GM23338 (cell line): ENCODE measurements at regions not wholly inside any gene's neighbourhood (a gene's known extent, or its start where the extent isn't known, plus 50 kb on each side); places are given as distances from the start of the nearest gene placed in this dataset.

Experiments used
- ATAC-seq: fragments of 200-7000 bp; cut with Tn5 transposase; 3 replicates; pipeline ENCODE4 v1.9.1; 2020
- DNase-seq: peaks from one replicate; pipeline ENCODE4 v3.0.0-alpha.2; 2015; ENCODE audit warnings: low spot score
- H2AFZ ChIP-seq: fragments of 200-600 bp; sonication (generic); 2 replicates; pipeline ENCODE4 v1.8.0; 2016; ENCODE audit warnings: antibody characterized with exemption, mild to moderate bottlenecking, moderate library complexity
- H3F3A ChIP-seq: fragments of 200-600 bp; sonication (generic); replicated peaks from 2 replicates; pipeline ENCODE4 v1.8.0; 2017; ENCODE audit warnings: antibody characterized with exemption, mixed run types, low read depth
- H3K27ac ChIP-seq: fragments of 200-600 bp; sonication (generic); 2 replicates; pipeline ENCODE4 v1.6.1; 2016; ENCODE audit warnings: low read depth
- H3K27me3 ChIP-seq: fragments of 200-600 bp; sonication (generic); 2 replicates; pipeline ENCODE4 v1.8.0; 2016; ENCODE audit warnings: mild to moderate bottlenecking, mixed run types, moderate library complexity; ENCODE audit not compliant: insufficient read depth
- H3K36me3 ChIP-seq: fragments of 200-600 bp; sonication (generic); 2 replicates; pipeline ENCODE4 v1.8.0; 2016; ENCODE audit warnings: mild to moderate bottlenecking; ENCODE audit not compliant: insufficient read depth
- H3K4me1 ChIP-seq: fragments of 200-600 bp; sonication (generic); 2 replicates; pipeline ENCODE4 v1.8.0; 2016; ENCODE audit warnings: mild to moderate bottlenecking, moderate library complexity; ENCODE audit not compliant: insufficient read depth
- H3K4me2 ChIP-seq: fragments of 200-600 bp; sonication (generic); 2 replicates; pipeline ENCODE4 v1.7.1; 2017; ENCODE audit warnings: mixed run types
- H3K4me3 ChIP-seq: fragments of 200-600 bp; sonication (generic); 2 replicates; pipeline ENCODE4 v1.6.1; 2016; ENCODE audit warnings: mixed run types
- H3K79me2 ChIP-seq: fragments of 200-600 bp; sonication (generic); replicated peaks from 2 replicates; pipeline ENCODE4 v1.8.0; 2017; ENCODE audit warnings: mild to moderate bottlenecking; ENCODE audit not compliant: insufficient read depth
- H3K9me2 ChIP-seq: fragments of 200-600 bp; sonication (generic); 2 replicates; pipeline ENCODE4 v1.8.0; 2017; ENCODE audit not compliant: insufficient read depth
- H4K20me1 ChIP-seq: fragments of 200-600 bp; sonication (generic); replicated peaks from 2 replicates; pipeline ENCODE4 v1.8.0; 2017; ENCODE audit warnings: mild to moderate bottlenecking; ENCODE audit not compliant: insufficient read depth
- H3K27ac Mint-ChIP-seq: 2 replicates; pipeline ENCODE4 v1.8.0; 2020; ENCODE audit warnings: inconsistent platforms, mild to moderate bottlenecking, moderate library complexity, mixed read lengths
- H3K27me3 Mint-ChIP-seq: 3 replicates; pipeline ENCODE4 v1.8.0; 2022; ENCODE audit warnings: low read depth, mild to moderate bottlenecking, moderate library complexity, mixed read lengths, inconsistent platforms; ENCODE audit not compliant: insufficient read depth, poor library complexity
- H3K36me3 Mint-ChIP-seq: 3 replicates; pipeline ENCODE4 v1.8.0; 2021; ENCODE audit warnings: low read depth, mild to moderate bottlenecking, inconsistent platforms, moderate library complexity, mixed read lengths
- H3K4me1 Mint-ChIP-seq: 3 replicates; pipeline ENCODE4 v1.8.0; 2020; ENCODE audit warnings: mild to moderate bottlenecking, inconsistent platforms, mixed read lengths
- H3K4me3 Mint-ChIP-seq: 3 replicates; pipeline ENCODE4 v1.8.0; 2021; ENCODE audit warnings: moderate library complexity, mild to moderate bottlenecking, inconsistent platforms, mixed read lengths
- H3K9me3 Mint-ChIP-seq: 3 replicates; pipeline ENCODE4 v1.8.0; 2020; ENCODE audit warnings: moderate library complexity, mild to moderate bottlenecking, inconsistent platforms, mixed read lengths
- CREB1 ChIP-seq: fragments of 250-450 bp; sonication (Bioruptor Pico); IDR thresholded peaks from 2 replicates; pipeline ENCODE4 v1.5.0; 2020; ENCODE audit warnings: low read depth, mild to moderate bottlenecking, moderate library complexity
- CTCF ChIP-seq, 2 experiments: fragments of 200-600 bp in 1 of 2; sonication (generic) in 1 of 2; conservative IDR thresholded peaks; 2 replicates each; pipeline versions ENCODE4 v1.5.1 to v1.6.1; 2016 to 2017; ENCODE audit warnings: antibody characterized with exemption in 2 of 2, low read depth in 2 of 2, mild to moderate bottlenecking in 2 of 2, moderate library complexity in 1 of 2
- EZH2 ChIP-seq: fragments of 200-600 bp; sonication (generic); IDR thresholded peaks from one replicate; pipeline ENCODE4 v1.8.0; 2017; ENCODE audit warnings: antibody characterized with exemption, mild to moderate bottlenecking, low read depth; ENCODE audit not compliant: unreplicated experiment
- EZH2phosphoT487 ChIP-seq: fragments of 200-600 bp; sonication (generic); IDR thresholded peaks from one replicate; pipeline ENCODE4 v1.8.1; 2018; ENCODE audit warnings: antibody characterized with exemption; ENCODE audit not compliant: unreplicated experiment
- NANOG ChIP-seq: IDR thresholded peaks from 2 replicates; pipeline ENCODE4 v1.6.1; 2016; ENCODE audit warnings: antibody characterized with exemption, borderline replicate concordance
- REST ChIP-seq: IDR thresholded peaks from one replicate; pipeline ENCODE4 v1.6.1; 2018; ENCODE audit warnings: antibody characterized with exemption; ENCODE audit not compliant: unreplicated experiment
- ZNF114 ChIP-seq: fragments of 250-450 bp; sonication (Bioruptor Pico); IDR thresholded peaks from 2 replicates; pipeline ENCODE4 v1.5.0; 2020; ENCODE audit warnings: mild to moderate bottlenecking, moderate library complexity
- ZNF331 ChIP-seq: fragments of 250-450 bp; sonication (Bioruptor Pico); IDR thresholded peaks from 2 replicates; pipeline ENCODE4 v1.5.0; 2020; ENCODE audit warnings: low read depth, mild to moderate bottlenecking, moderate library complexity
- TF ChIP-seq, protein P1 (sequence below): IDR thresholded peaks from 2 replicates; pipeline ENCODE4 v1.6.1; 2016; ENCODE audit warnings: antibody characterized with exemption
- TF ChIP-seq, protein P2 (sequence below): fragments of 250-450 bp; sonication (Bioruptor Pico); IDR thresholded peaks from 2 replicates; pipeline ENCODE4 v1.5.0; 2020; ENCODE audit warnings: mild to moderate bottlenecking, moderate library complexity

DNA sequence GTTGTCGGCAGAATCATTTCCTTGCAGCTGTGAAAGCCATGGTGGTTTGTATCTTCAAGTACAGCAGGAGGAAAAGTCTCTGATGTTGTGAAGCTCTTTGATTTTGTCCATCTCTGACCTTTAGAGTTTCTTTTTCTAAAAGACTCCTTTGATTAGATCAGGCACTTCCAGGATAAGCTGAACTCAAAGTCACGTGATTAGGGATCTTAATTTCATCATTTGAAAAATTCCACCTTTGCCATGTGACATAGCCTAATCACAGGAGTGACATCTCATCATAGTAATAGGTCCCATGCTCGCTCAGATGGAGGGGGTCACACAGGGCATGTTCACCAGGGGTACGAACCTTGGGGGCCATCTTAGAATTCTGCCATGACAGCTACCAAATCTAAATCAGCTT, 441.5 kb upstream of the CDH4 start:
- TF ChIP-seq ZNF114 (CRISPR knock-in tag) (no peak), NANOG (no peak), EZH2phosphoT487 (no peak), CTCF (conservative IDR thresholded peaks at IDR 0.05; ENCODE audit: low read depth in 2 of 2) (no peak), CREB1 (CRISPR knock-in tag) (no peak), ZNF331 (no peak), EZH2 (no peak)
- TF ChIP-seq, protein P1, sequence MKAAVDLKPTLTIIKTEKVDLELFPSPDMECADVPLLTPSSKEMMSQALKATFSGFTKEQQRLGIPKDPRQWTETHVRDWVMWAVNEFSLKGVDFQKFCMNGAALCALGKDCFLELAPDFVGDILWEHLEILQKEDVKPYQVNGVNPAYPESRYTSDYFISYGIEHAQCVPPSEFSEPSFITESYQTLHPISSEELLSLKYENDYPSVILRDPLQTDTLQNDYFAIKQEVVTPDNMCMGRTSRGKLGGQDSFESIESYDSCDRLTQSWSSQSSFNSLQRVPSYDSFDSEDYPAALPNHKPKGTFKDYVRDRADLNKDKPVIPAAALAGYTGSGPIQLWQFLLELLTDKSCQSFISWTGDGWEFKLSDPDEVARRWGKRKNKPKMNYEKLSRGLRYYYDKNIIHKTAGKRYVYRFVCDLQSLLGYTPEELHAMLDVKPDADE: no peak
- Mint-ChIP-seq H3K27ac (no peak overlapping the region), H3K36me3 (peaks cover 11% of the 10 kb centered on the region), H3K4me3 (no peak overlapping the region), H3K27me3 (peaks cover under 1% of the 10 kb centered on the region), H3K9me3 (peaks cover 41% of the 10 kb centered on the region), H3K4me1 (peaks cover 4% of the 10 kb centered on the region)
- no peaks in the 10 kb centered on the region for H3K27me3 ChIP-seq
- H2AFZ ChIP-seq: no peak overlapping the region
- H3K27ac ChIP-seq: no peak overlapping the region
- H3K4me3 ChIP-seq: no peak overlapping the region
- DNase-seq (no peak), ATAC-seq (no peak)
- H3K4me1 ChIP-seq: no peaks in the 10 kb centered on the region
- no peaks in the 10 kb centered on the region for H3K36me3 ChIP-seq
- H3K9me2 ChIP-seq: no peaks in the 10 kb centered on the region
- no peaks in the 10 kb centered on the region for H3F3A ChIP-seq
- H3K4me2 ChIP-seq: no peak overlapping the region
- H4K20me1 ChIP-seq: no peaks in the 10 kb centered on the region
- no peaks in the 10 kb centered on the region for H3K79me2 ChIP-seq

DNA sequence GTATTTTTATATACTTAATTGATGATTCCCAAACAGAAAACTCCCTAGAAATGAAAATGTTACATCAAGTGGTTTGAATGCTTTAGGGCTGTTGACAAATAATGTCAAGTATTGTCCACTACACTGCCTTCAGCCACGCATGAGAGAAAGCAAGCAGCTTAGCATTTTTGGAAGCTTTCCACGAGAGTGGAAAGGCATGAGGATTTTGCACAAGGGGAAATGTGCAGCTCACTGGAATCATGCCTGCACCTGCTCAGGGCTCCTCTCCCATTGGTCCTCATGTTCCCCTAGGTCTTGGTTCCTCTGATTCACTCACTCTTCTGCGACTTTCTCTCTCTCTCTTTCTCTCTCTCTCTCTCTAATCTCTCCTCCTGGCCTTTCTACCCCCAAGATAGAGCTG, 439.5 kb upstream of the CDH4 start:
- Histone ChIP-seq H3K36me3 (no peaks in the 10 kb centered on the region), H3K4me3 (no peak overlapping the region), H3K4me2 (no peak overlapping the region), H3F3A (no peaks in the 10 kb centered on the region), H2AFZ (no peak overlapping the region), H4K20me1 (no peaks in the 10 kb centered on the region), H3K79me2 (no peaks in the 10 kb centered on the region), H3K9me2 (no peaks in the 10 kb centered on the region), H3K4me1 (no peaks in the 10 kb centered on the region), H3K27me3 (no peaks in the 10 kb centered on the region), H3K27ac (no peak overlapping the region)
- Mint-ChIP-seq H3K27ac (no peak overlapping the region), H3K4me1 (no peaks in the 10 kb centered on the region), H3K36me3 (peaks cover 8% of the 10 kb centered on the region), H3K4me3 (no peak overlapping the region), H3K27me3 (peaks cover 2% of the 10 kb centered on the region), H3K9me3 (peaks cover 36% of the 10 kb centered on the region)
- ATAC-seq: no peak
- DNase-seq: no peak
- TF ChIP-seq, protein P2, sequence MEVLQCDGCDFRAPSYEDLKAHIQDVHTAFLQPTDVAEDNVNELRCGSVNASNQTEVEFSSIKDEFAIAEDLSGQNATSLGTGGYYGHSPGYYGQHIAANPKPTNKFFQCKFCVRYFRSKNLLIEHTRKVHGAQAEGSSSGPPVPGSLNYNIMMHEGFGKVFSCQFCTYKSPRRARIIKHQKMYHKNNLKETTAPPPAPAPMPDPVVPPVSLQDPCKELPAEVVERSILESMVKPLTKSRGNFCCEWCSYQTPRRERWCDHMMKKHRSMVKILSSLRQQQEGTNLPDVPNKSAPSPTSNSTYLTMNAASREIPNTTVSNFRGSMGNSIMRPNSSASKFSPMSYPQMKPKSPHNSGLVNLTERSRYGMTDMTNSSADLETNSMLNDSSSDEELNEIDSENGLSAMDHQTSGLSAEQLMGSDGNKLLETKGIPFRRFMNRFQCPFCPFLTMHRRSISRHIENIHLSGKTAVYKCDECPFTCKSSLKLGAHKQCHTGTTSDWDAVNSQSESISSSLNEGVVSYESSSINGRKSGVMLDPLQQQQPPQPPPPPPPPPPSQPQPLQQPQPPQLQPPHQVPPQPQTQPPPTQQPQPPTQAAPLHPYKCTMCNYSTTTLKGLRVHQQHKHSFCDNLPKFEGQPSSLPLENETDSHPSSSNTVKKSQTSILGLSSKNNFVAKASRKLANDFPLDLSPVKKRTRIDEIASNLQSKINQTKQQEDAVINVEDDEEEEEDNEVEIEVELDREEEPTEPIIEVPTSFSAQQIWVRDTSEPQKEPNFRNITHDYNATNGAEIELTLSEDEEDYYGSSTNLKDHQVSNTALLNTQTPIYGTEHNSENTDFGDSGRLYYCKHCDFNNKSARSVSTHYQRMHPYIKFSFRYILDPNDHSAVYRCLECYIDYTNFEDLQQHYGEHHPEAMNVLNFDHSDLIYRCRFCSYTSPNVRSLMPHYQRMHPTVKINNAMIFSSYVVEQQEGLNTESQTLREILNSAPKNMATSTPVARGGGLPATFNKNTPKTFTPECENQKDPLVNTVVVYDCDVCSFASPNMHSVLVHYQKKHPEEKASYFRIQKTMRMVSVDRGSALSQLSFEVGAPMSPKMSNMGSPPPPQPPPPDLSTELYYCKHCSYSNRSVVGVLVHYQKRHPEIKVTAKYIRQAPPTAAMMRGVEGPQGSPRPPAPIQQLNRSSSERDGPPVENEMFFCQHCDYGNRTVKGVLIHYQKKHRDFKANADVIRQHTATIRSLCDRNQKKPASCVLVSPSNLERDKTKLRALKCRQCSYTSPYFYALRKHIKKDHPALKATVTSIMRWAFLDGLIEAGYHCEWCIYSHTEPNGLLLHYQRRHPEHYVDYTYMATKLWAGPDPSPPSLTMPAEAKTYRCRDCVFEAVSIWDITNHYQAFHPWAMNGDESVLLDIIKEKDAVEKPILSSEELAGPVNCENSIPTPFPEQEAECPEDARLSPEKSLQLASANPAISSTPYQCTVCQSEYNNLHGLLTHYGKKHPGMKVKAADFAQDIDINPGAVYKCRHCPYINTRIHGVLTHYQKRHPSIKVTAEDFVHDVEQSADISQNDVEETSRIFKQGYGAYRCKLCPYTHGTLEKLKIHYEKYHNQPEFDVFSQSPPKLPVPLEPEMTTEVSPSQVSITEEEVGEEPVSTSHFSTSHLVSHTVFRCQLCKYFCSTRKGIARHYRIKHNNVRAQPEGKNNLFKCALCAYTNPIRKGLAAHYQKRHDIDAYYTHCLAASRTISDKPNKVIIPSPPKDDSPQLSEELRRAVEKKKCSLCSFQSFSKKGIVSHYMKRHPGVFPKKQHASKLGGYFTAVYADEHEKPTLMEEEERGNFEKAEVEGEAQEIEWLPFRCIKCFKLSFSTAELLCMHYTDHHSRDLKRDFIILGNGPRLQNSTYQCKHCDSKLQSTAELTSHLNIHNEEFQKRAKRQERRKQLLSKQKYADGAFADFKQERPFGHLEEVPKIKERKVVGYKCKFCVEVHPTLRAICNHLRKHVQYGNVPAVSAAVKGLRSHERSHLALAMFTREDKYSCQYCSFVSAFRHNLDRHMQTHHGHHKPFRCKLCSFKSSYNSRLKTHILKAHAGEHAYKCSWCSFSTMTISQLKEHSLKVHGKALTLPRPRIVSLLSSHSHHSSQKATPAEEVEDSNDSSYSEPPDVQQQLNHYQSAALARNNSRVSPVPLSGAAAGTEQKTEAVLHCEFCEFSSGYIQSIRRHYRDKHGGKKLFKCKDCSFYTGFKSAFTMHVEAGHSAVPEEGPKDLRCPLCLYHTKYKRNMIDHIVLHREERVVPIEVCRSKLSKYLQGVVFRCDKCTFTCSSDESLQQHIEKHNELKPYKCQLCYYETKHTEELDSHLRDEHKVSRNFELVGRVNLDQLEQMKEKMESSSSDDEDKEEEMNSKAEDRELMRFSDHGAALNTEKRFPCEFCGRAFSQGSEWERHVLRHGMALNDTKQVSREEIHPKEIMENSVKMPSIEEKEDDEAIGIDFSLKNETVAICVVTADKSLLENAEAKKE: no peak
- TF ChIP-seq REST (no peak), NANOG (no peak), EZH2phosphoT487 (no peak)
